ENCODE measurements at regions not wholly inside any gene's neighbourhood (a gene's known extent, or its start where the extent isn't known, plus 50 kb on each side); places are given as distances from the start of the nearest gene placed in this dataset.

DNA sequence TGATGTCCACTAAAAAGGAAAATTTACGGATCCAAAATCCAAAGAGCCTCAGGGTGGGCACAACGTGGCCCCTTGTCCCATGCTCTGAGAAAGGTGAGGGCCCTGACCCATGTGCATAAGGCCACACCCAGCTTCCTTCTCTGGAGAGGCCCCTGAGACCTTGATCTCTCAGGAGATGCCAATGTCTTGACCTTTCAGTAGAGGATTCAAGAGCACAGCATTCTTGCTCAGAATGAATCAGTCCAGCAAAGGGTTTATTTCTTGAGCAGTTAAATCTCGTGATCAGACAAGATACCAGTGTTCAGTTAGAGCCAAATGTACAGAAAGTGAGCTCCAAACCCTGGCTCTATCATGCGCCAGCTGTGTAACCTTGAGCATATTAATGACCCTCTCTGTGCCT lies 115.9 kb upstream of the DAPK1 start:
- no peak for DNase-seq (ENCODE audit: low read depth in 1 of 2, low spot score in 1 of 2)
- Histone ChIP-seq H3K27me3 (ENCODE audit: insufficient read depth, poor library complexity, severe bottlenecking) (peaks cover 3% of the 10 kb centered on the region), H3K27ac (replicated peaks) (no peak overlapping the region), H3K4me3 (replicated peaks; ENCODE audit: insufficient read depth, low read length) (no peak overlapping the region)
- TF ChIP-seq, protein P1, sequence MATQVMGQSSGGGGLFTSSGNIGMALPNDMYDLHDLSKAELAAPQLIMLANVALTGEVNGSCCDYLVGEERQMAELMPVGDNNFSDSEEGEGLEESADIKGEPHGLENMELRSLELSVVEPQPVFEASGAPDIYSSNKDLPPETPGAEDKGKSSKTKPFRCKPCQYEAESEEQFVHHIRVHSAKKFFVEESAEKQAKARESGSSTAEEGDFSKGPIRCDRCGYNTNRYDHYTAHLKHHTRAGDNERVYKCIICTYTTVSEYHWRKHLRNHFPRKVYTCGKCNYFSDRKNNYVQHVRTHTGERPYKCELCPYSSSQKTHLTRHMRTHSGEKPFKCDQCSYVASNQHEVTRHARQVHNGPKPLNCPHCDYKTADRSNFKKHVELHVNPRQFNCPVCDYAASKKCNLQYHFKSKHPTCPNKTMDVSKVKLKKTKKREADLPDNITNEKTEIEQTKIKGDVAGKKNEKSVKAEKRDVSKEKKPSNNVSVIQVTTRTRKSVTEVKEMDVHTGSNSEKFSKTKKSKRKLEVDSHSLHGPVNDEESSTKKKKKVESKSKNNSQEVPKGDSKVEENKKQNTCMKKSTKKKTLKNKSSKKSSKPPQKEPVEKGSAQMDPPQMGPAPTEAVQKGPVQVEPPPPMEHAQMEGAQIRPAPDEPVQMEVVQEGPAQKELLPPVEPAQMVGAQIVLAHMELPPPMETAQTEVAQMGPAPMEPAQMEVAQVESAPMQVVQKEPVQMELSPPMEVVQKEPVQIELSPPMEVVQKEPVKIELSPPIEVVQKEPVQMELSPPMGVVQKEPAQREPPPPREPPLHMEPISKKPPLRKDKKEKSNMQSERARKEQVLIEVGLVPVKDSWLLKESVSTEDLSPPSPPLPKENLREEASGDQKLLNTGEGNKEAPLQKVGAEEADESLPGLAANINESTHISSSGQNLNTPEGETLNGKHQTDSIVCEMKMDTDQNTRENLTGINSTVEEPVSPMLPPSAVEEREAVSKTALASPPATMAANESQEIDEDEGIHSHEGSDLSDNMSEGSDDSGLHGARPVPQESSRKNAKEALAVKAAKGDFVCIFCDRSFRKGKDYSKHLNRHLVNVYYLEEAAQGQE (IDR thresholded peaks at IDR 0.05; ENCODE audit: insufficient replicate concordance, low read depth) = no peak
- no peak for TF ChIP-seq POLR2AphosphoS5 (IDR thresholded peaks at IDR 0.05; ENCODE audit: low read depth)
- TF ChIP-seq SPI1 (IDR thresholded peaks at IDR 0.05; ENCODE audit: borderline replicate concordance, low read depth) = no peak
- no peak for TF ChIP-seq GABPA (IDR thresholded peaks at IDR 0.05; ENCODE audit: low read depth)
- TF ChIP-seq, protein P2, sequence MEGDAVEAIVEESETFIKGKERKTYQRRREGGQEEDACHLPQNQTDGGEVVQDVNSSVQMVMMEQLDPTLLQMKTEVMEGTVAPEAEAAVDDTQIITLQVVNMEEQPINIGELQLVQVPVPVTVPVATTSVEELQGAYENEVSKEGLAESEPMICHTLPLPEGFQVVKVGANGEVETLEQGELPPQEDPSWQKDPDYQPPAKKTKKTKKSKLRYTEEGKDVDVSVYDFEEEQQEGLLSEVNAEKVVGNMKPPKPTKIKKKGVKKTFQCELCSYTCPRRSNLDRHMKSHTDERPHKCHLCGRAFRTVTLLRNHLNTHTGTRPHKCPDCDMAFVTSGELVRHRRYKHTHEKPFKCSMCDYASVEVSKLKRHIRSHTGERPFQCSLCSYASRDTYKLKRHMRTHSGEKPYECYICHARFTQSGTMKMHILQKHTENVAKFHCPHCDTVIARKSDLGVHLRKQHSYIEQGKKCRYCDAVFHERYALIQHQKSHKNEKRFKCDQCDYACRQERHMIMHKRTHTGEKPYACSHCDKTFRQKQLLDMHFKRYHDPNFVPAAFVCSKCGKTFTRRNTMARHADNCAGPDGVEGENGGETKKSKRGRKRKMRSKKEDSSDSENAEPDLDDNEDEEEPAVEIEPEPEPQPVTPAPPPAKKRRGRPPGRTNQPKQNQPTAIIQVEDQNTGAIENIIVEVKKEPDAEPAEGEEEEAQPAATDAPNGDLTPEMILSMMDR (IDR thresholded peaks at IDR 0.05; ENCODE audit: insufficient read depth, low read length) = no peak

DNA sequence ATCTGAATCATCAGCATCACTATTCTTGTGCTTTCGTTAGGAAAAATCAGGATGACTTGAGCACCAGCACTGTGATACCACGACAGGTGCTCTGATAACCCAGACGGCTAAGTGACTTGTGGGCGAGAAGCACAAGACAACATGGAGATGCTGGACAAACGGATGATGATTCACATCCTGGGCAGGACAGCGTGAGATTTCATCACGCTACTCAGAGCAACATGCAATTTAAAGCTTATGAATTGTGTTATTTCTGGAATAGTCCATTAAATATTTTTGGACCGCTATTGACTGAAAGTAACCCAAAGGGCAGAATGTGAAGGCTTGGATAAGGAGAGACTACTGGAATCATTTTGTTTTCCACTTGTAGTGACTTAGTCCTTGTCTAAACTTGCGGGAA lies 114.8 kb upstream of the DAPK1 start:
- no peak overlapping the region for H3K27ac ChIP-seq (replicated peaks)
- H3K4me3 ChIP-seq (replicated peaks; ENCODE audit: insufficient read depth, low read length) = no peak overlapping the region
- TF ChIP-seq, protein P1 (IDR thresholded peaks at IDR 0.05; ENCODE audit: insufficient replicate concordance, low read depth) = no peak
- TF ChIP-seq, protein P2 (IDR thresholded peaks at IDR 0.05; ENCODE audit: insufficient read depth, low read length) = no peak
- TF ChIP-seq POLR2AphosphoS5 (IDR thresholded peaks at IDR 0.05; ENCODE audit: low read depth) (no peak), SPI1 (IDR thresholded peaks at IDR 0.05; ENCODE audit: borderline replicate concordance, low read depth) (no peak), GABPA (IDR thresholded peaks at IDR 0.05; ENCODE audit: low read depth) (no peak)
- peak in 1 of 2 experiments; percentile 27 for DNase-seq (ENCODE audit: low read depth in 1 of 2, low spot score in 1 of 2)
- peaks cover 2% of the 10 kb centered on the region for H3K27me3 ChIP-seq (ENCODE audit: insufficient read depth, poor library complexity, severe bottlenecking)

DNA sequence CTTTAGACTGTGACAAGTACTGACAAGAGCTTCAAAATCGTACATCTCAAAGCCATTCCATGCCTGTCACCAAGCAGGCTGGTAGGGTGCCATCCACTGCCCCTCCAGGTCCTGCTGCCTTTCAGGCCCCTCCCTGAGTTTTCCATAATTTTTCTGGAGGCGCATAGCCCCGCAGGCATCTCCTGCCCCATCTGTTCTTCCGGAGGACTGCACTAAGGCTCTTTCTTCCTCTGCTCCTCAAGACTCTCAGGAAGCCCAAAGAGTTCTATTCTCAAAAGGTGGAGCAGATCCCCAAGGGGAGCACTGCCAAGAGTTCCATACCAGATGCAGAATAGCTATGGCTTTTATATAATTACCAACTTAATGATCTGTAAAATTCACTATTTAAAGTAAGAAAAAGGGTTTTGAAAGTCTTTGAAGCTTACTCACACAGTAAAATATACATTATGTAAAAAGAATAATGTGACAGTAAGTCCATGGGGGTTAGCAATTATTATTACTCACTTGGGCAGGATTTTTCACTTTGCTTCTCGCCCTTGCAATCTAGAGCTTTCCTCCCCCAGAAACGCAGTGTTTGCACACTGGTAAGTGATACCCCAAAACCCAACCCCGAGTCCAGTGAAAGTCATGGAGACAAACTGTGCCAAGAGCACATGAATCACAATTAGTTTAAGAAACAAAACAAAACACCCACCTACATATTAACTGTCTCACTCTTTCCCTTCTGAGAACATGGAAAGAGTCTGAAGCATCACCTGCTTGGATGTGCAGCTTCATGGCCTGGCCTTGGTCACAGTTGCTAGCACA lies 114.1 kb upstream of the DAPK1 start:
- DNase-seq (ENCODE audit: low read depth in 1 of 2, low spot score in 1 of 2) = no peak
- H3K27me3 ChIP-seq (ENCODE audit: insufficient read depth, poor library complexity, severe bottlenecking) = no peaks in the 10 kb centered on the region
- TF ChIP-seq GABPA (IDR thresholded peaks at IDR 0.05; ENCODE audit: low read depth) = no peak
- H3K4me3 ChIP-seq (replicated peaks; ENCODE audit: insufficient read depth, low read length) = no peak overlapping the region
- no peak overlapping the region for H3K27ac ChIP-seq (replicated peaks)

DNA sequence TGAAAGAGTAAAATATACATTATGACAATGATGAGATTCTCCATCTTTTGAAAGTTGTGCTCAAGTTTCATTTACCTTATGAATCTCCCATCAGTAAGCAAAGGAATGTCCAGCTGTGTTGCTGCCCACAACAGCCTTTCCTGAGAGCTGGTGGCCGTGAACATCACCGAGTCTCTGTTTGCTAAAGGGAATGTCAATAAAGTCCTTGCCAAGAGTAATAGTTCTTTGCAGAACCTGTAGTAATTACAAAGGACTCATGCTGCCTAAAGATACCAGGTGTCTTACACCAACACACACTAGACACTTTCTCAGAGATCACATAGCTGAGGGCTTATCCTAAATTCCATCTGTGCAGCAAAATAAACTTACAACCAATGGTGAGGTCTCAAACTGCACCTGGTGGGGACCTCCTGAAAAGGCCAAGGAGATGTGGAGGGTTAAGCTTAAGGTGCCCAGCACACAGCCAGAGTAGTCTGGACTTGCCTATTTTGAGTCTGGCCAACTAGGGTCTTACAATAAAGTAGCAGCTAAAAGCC lies 111.1 kb upstream of the DAPK1 start:
- H3K27me3 ChIP-seq (ENCODE audit: insufficient read depth, poor library complexity, severe bottlenecking) = no peaks in the 10 kb centered on the region
- DNase-seq (ENCODE audit: low read depth in 1 of 2, low spot score in 1 of 2) = no peak
- H3K27ac ChIP-seq (replicated peaks) = no peak overlapping the region
- H3K4me3 ChIP-seq (replicated peaks; ENCODE audit: insufficient read depth, low read length) = no peak overlapping the region
- no peak for TF ChIP-seq SPI1 (IDR thresholded peaks at IDR 0.05; ENCODE audit: borderline replicate concordance, low read depth)
- TF ChIP-seq POLR2AphosphoS5 (IDR thresholded peaks at IDR 0.05; ENCODE audit: low read depth) = no peak
- TF ChIP-seq, protein P2 (IDR thresholded peaks at IDR 0.05; ENCODE audit: insufficient read depth, low read length) = no peak
- TF ChIP-seq, protein P1 (IDR thresholded peaks at IDR 0.05; ENCODE audit: insufficient replicate concordance, low read depth) = no peak
- no peak for TF ChIP-seq GABPA (IDR thresholded peaks at IDR 0.05; ENCODE audit: low read depth)
